NB4 (cell line): ENCODE measurements at regions not wholly inside any gene's neighbourhood (a gene's known extent, or its start where the extent isn't known, plus 50 kb on each side); places are given as distances from the start of the nearest gene placed in this dataset.

ENCODE experiments used
- DNase-seq: peaks from one replicate; pipeline ENCODE4 v3.0.0; 2010; ENCODE audit warnings: low read depth
- H3K4me3 ChIP-seq: one replicate; pipeline ENCODE4 v1.5.1; 2011; ENCODE audit warnings: mild to moderate bottlenecking, low read depth, low read length, moderate library complexity
- MYC ChIP-seq: IDR thresholded peaks from 2 replicates; pipeline ENCODE4 v1.6.1; 2011; ENCODE audit warnings: low read depth, low read length
- POLR2A ChIP-seq: IDR thresholded peaks from 2 replicates; pipeline ENCODE4 v1.6.1; 2011; ENCODE audit warnings: mild to moderate bottlenecking; ENCODE audit not compliant: insufficient read length; ENCODE audit errors: extremely low read depth
- TF ChIP-seq, protein P1 (sequence below): IDR thresholded peaks from one replicate; pipeline ENCODE4 v1.5.1; 2012; ENCODE audit warnings: low read depth, low read length
- TF ChIP-seq, protein P2 (sequence below): IDR thresholded peaks from 2 replicates; pipeline ENCODE4 v1.6.1; 2011; ENCODE audit warnings: low read depth, low read length

DNA sequence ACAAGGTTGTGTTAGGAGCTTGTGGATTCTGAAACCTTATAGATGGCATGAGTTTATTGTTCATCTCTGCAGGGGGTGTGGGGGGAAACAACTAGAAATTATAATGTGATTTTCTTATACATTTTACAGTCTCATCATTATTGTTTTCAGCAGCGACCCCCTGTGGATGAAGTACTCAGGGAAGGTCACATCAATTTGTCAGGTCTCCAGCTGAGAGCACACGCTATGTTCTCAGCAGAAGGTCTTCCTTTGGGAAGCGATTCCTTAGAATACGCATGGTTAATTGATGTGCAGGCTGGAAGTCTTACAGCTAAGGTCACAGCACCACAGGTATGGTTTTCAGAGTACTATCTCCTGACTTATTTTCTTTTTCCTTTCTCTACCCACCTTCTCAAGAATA lies 72.2 kb downstream of the BLTP1 start:
- no peak overlapping the region for H3K4me3 ChIP-seq
- TF ChIP-seq, protein P1, sequence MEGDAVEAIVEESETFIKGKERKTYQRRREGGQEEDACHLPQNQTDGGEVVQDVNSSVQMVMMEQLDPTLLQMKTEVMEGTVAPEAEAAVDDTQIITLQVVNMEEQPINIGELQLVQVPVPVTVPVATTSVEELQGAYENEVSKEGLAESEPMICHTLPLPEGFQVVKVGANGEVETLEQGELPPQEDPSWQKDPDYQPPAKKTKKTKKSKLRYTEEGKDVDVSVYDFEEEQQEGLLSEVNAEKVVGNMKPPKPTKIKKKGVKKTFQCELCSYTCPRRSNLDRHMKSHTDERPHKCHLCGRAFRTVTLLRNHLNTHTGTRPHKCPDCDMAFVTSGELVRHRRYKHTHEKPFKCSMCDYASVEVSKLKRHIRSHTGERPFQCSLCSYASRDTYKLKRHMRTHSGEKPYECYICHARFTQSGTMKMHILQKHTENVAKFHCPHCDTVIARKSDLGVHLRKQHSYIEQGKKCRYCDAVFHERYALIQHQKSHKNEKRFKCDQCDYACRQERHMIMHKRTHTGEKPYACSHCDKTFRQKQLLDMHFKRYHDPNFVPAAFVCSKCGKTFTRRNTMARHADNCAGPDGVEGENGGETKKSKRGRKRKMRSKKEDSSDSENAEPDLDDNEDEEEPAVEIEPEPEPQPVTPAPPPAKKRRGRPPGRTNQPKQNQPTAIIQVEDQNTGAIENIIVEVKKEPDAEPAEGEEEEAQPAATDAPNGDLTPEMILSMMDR, result no peak
- TF ChIP-seq, protein P2, sequence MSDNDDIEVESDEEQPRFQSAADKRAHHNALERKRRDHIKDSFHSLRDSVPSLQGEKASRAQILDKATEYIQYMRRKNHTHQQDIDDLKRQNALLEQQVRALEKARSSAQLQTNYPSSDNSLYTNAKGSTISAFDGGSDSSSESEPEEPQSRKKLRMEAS, result no peak
- TF ChIP-seq POLR2A (no peak), MYC (no peak)
- no peak for DNase-seq

DNA sequence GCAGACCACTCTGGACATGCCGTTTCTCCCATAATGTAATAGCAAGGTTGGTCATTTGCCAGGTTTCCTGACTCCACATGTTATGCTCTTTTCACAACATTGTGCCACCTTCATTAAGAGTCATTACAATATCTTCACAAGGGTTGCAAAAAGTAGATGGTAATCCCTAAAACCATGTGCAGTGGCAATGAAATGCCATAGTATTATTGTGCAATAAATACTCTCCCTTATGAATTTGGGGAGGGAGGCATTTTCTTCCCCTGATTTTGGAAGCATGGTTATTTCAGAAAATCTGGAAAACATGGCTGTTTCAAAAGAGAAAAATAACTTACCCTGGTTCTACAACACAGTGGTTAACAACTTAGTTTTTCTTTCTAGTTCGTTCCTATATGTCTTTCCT lies 75.1 kb downstream of the BLTP1 start:
- no peak overlapping the region for H3K4me3 ChIP-seq
- TF ChIP-seq, protein P1, result no peak
- TF ChIP-seq POLR2A, result no peak
- TF ChIP-seq, protein P2, result no peak
- TF ChIP-seq MYC, result no peak
- no peak for DNase-seq

DNA sequence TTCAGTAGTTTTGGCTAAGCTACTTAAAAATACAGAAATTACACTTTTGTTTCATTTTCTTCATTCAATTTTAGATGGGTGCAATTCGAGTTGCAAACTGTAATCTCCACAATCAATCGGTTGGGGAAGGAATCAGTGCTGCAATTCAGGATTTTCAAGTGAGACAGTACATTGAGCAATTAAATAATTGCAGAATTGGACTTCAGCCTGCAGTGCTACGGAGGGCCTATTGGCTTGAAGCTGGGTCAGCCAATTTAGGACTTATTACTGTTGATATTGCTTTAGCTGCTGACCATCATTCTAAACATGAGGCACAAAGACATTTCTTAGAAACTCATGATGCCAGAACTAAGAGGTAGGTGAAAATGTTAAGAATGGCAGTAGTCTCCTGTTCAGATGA lies 77.7 kb downstream of the BLTP1 start:
- TF ChIP-seq POLR2A (no peak), MYC (no peak)
- TF ChIP-seq, protein P1, result no peak
- TF ChIP-seq, protein P2, result no peak
- no peak overlapping the region for H3K4me3 ChIP-seq
- no peak for DNase-seq

DNA sequence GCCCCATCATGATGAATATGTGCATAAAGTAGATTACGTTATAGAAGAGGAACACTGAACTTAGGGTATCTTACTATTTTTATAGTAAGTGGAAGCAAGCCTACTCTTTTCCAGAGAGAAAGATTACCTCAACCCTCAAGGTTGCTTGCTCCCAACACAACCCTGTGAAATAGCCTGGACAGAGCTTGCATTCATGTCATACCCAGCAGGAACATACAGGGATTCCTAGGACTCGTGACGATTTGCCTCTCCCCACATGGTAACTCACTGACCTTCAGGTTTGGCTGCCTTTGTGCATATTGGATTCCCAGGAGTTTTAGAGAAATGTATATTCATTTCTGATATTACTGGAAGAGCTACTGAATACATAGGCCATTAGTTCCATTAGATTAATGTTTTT lies 80.5 kb downstream of the BLTP1 start:
- H3K4me3 ChIP-seq, result no peak overlapping the region
- TF ChIP-seq, protein P2, result no peak
- TF ChIP-seq POLR2A, result no peak
- no peak for TF ChIP-seq MYC
- TF ChIP-seq, protein P1, result no peak
- no peak for DNase-seq

DNA sequence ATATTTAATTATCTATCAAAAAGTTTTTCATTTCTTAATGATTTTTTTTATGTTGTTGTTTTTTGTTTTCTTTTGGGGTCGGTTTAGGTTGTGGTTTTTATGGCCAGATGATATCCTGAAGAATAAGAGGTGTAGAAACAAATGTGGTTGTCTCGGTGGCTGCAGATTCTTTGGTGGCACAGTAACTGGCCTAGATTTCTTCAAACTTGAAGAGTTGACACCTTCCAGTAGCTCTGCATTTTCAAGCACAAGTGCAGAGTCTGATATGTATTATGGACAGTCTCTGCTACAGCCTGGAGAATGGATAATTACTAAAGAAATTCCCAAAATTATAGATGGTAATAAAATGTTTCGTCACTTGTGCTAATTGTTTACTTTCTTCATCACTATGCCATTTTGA lies 82.6 kb downstream of the BLTP1 start:
- DNase-seq, result no peak
- H3K4me3 ChIP-seq, result no peak overlapping the region
- TF ChIP-seq, protein P1, result no peak
- TF ChIP-seq POLR2A (no peak), MYC (no peak)

GRCh38 chr4:122243785-122244184 lies 91.7 kb downstream of the BLTP1 start:
- H3K4me3 ChIP-seq, result no peak overlapping the region
- TF ChIP-seq, protein P1, result no peak
- TF ChIP-seq MYC (no peak), POLR2A (no peak)
- TF ChIP-seq, protein P2, result no peak
- no peak for DNase-seq
